Right lobe of liver (tissue), 4 donors: ENCODE measurements at regions not wholly inside any gene's neighbourhood (a gene's known extent, or its start where the extent isn't known, plus 50 kb on each side); places are given as distances from the start of the nearest gene placed in this dataset.

Experiments used
- POLR2A ChIP-seq: fragments of 450-650 bp; IDR thresholded peaks from one replicate; pipeline ENCODE4 v1.6.1; 2017; ENCODE audit warnings: antibody characterized with exemption, mild to moderate bottlenecking
- TF ChIP-seq, protein P1 (sequence below), 4 donors: fragments of 200-600 bp in 3 of 4; fragments of 450-650 bp in 1 of 4; IDR thresholded peaks; one replicate each; pipeline versions ENCODE4 v1.5.1 to v1.8.0; 2016 to 2022; ENCODE audit warnings: antibody characterized with exemption in 4 of 4, mild to moderate bottlenecking in 2 of 4
- donor health status: DM: no; HTN: no; CAD: no.
- donor health status: DM: no; HTN: no; CAD: no.
- donor health status: DM: no; HTN: yes; CAD: no.

- TF ChIP-seq, protein P1, sequence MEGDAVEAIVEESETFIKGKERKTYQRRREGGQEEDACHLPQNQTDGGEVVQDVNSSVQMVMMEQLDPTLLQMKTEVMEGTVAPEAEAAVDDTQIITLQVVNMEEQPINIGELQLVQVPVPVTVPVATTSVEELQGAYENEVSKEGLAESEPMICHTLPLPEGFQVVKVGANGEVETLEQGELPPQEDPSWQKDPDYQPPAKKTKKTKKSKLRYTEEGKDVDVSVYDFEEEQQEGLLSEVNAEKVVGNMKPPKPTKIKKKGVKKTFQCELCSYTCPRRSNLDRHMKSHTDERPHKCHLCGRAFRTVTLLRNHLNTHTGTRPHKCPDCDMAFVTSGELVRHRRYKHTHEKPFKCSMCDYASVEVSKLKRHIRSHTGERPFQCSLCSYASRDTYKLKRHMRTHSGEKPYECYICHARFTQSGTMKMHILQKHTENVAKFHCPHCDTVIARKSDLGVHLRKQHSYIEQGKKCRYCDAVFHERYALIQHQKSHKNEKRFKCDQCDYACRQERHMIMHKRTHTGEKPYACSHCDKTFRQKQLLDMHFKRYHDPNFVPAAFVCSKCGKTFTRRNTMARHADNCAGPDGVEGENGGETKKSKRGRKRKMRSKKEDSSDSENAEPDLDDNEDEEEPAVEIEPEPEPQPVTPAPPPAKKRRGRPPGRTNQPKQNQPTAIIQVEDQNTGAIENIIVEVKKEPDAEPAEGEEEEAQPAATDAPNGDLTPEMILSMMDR (IDR thresholded peaks at IDR 0.05), result no peak
- no peak for TF ChIP-seq POLR2A
Measured at GRCh38 chr3:132261506-132261905, 55.7 kb upstream of the ACP3 start.
